Endodermal cell (in vitro differentiated cells): ENCODE measurements at regions not wholly inside any gene's neighbourhood (a gene's known extent, or its start where the extent isn't known, plus 50 kb on each side); places are given as distances from the start of the nearest gene placed in this dataset.

Source experiments
- DNase-seq: peaks from one replicate; pipeline ENCODE4 v3.0.0-alpha.2; 2017
- H3K27ac ChIP-seq: 2 replicates; pipeline ENCODE4 v1.5.1; 2013; ENCODE audit warnings: mild to moderate bottlenecking, low read depth, low read length, moderate library complexity
- H3K27me3 ChIP-seq: 2 replicates; pipeline ENCODE4 v1.6.1; 2013; ENCODE audit warnings: mild to moderate bottlenecking, low read length, moderate library complexity; ENCODE audit not compliant: insufficient read depth, control insufficient read depth, poor library complexity, severe bottlenecking
- H3K36me3 ChIP-seq: 2 replicates; pipeline ENCODE4 v1.7.0; 2013; ENCODE audit warnings: mild to moderate bottlenecking, low read length, moderate library complexity; ENCODE audit not compliant: control insufficient read depth, insufficient read depth
- H3K4me1 ChIP-seq: one replicate; pipeline ENCODE4 v1.7.0; 2013; ENCODE audit warnings: low read length; ENCODE audit not compliant: control insufficient read depth, insufficient read depth
- H3K4me3 ChIP-seq: 2 replicates; pipeline ENCODE4 v1.5.1; 2013; ENCODE audit warnings: mild to moderate bottlenecking, low read length, moderate library complexity
- H3K9ac ChIP-seq: 2 replicates; pipeline ENCODE4 v1.6.1; 2013; ENCODE audit warnings: mild to moderate bottlenecking, low read length, moderate library complexity; ENCODE audit not compliant: poor library complexity, severe bottlenecking; ENCODE audit errors: extremely low read depth
- H3K9me3 ChIP-seq: 2 replicates; pipeline ENCODE4 v1.6.1; 2013; ENCODE audit warnings: mild to moderate bottlenecking, low read length, moderate library complexity; ENCODE audit not compliant: control insufficient read depth
- H3K27ac Mint-ChIP-seq: 2 replicates; pipeline ENCODE4 v1.8.0; 2020; ENCODE audit warnings: mixed read lengths
- H3K27me3 Mint-ChIP-seq: 2 replicates; pipeline ENCODE4 v1.8.0; 2021; ENCODE audit warnings: mild to moderate bottlenecking, mixed read lengths; ENCODE audit not compliant: insufficient read depth
- H3K36me3 Mint-ChIP-seq: 2 replicates; pipeline ENCODE4 v1.8.0; 2020; ENCODE audit warnings: low read depth, mixed read lengths
- H3K4me1 Mint-ChIP-seq: 2 replicates; pipeline ENCODE4 v1.8.0; 2020; ENCODE audit warnings: mixed read lengths
- H3K4me3 Mint-ChIP-seq: 2 replicates; pipeline ENCODE4 v1.8.0; 2020; ENCODE audit warnings: mild to moderate bottlenecking, moderate library complexity, mixed read lengths
- H3K9me3 Mint-ChIP-seq: 2 replicates; pipeline ENCODE4 v1.8.0; 2020; ENCODE audit warnings: mild to moderate bottlenecking, mixed read lengths
- WGBS, 2 experiments: methylation state at CpG; one replicate each; pipeline versions ENCODE4 v1.1.5 to v1.1.7; 2013; ENCODE audit warnings: missing lambda C conversion rate in 2 of 2, mixed read lengths in 1 of 2; ENCODE audit not compliant: insufficient coverage in 1 of 2, insufficient read length in 1 of 2; 5-methylcytosine and 5-hydroxymethylcytosine counted together
- TF ChIP-seq, protein P1 (sequence below): fragments of 200-600 bp; sonication (generic); conservative IDR thresholded peaks from 2 replicates; pipeline ENCODE4 v1.5.0; 2021; ENCODE audit warnings: antibody characterized with exemption, mild to moderate bottlenecking

DNA sequence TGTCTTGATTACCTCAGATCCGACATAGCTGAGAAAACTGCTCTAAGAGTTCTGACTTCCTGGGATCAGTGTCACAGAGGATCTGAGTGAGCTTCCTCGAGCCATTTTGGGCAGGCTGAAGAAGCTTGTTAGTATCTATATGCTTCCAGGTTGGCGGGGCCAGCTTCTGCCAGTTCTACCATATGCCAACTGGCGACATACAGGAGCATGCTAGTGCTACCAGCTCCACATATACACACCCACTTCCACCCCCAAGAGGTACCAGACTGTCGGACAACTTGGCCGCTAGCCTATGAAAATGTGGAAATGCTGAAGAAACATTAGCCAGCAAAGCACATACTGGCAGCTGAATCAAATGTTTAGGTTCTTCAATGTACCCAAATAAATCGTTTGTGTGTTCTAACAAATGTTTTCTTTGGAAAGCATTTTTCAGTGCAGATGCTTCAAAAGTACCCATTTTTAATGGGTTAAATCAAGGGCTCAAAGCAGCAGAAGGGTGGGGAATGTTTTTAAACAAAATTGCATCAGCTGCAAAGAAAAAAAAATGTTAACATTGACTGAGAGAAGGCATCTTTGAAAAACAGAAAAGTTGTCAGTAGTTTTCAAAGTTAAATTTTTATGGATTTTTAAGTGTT, 163.7 kb downstream of the KLF12 start:
- H3K4me3 ChIP-seq, result no peak overlapping the region

DNA sequence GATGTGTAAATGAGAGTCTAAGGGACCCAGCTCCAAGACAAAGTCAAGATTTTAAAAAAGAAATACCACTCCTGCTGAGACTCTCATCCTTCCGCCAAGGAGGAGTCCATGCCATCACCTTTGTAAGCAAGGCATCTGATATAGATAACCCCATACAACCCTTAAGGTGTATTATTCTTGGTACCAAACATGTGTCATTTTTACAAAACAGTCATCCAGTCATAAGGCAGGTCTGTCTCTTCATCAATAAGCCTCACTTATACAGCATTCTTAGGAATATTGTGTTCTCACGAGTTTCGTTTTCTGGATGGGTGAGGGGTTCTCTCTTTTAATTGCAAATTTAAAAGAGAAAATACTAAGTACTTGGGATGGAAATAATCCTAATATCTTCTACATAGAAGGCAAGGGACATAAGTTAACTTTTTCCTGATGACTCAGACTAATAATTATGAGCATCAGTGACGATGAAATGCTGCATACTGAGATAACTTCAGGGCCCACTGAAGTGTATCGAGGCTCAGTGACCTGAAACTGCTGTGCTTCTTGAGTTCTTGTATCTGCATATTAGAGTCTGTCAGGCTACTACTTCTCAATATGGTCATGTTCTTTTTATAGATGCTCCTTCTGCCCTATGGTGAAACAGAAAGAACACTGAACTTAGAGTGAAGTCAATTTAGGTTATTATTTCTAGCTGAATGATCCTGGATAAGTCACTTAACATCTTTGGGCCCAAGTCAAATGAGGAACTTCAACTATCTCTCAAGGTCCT, 166.6 kb downstream of the KLF12 start:
- DNase-seq, result no peak
- no peaks in the 10 kb centered on the region for H3K36me3 Mint-ChIP-seq
- Histone ChIP-seq H3K4me1 (no peaks in the 10 kb centered on the region), H3K27ac (no peak overlapping the region), H3K27me3 (no peaks in the 10 kb centered on the region), H3K36me3 (no peaks in the 10 kb centered on the region), H3K9me3 (no peaks in the 10 kb centered on the region), H3K9ac (no peak overlapping the region), H3K4me3 (no peak overlapping the region)
- H3K4me3 Mint-ChIP-seq, result no peak overlapping the region
- TF ChIP-seq, protein P1, sequence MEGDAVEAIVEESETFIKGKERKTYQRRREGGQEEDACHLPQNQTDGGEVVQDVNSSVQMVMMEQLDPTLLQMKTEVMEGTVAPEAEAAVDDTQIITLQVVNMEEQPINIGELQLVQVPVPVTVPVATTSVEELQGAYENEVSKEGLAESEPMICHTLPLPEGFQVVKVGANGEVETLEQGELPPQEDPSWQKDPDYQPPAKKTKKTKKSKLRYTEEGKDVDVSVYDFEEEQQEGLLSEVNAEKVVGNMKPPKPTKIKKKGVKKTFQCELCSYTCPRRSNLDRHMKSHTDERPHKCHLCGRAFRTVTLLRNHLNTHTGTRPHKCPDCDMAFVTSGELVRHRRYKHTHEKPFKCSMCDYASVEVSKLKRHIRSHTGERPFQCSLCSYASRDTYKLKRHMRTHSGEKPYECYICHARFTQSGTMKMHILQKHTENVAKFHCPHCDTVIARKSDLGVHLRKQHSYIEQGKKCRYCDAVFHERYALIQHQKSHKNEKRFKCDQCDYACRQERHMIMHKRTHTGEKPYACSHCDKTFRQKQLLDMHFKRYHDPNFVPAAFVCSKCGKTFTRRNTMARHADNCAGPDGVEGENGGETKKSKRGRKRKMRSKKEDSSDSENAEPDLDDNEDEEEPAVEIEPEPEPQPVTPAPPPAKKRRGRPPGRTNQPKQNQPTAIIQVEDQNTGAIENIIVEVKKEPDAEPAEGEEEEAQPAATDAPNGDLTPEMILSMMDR, result no peak
- peaks cover 3% of the 10 kb centered on the region for H3K4me1 Mint-ChIP-seq
- H3K27ac Mint-ChIP-seq, result no peak overlapping the region
- H3K27me3 Mint-ChIP-seq, result no peaks in the 10 kb centered on the region
- H3K9me3 Mint-ChIP-seq, result no peaks in the 10 kb centered on the region
- WGBS, 2 experiments, result 97% methylated on average over 3 to 5 of the region's 5 CpGs

More for the DNA sequence above, 163.7 kb downstream of the KLF12 start:
- H3K27me3 ChIP-seq, result no peaks in the 10 kb centered on the region
- 93 to 100% methylated on average over 4 to 7 of the region's 7 CpGs for WGBS, 2 experiments
- peaks cover 1% of the 10 kb centered on the region for H3K36me3 Mint-ChIP-seq
- DNase-seq, result no peak
- no peaks in the 10 kb centered on the region for H3K9me3 ChIP-seq
- H3K9me3 Mint-ChIP-seq, result no peaks in the 10 kb centered on the region
- H3K9ac ChIP-seq, result no peak overlapping the region
- peaks cover 5% of the 10 kb centered on the region for H3K4me1 Mint-ChIP-seq
- no peaks in the 10 kb centered on the region for H3K27me3 Mint-ChIP-seq
- H3K36me3 ChIP-seq, result no peaks in the 10 kb centered on the region
- H3K27ac ChIP-seq, result no peak overlapping the region
- no peak overlapping the region for H3K4me3 Mint-ChIP-seq
- TF ChIP-seq, protein P1, result no peak
- no peak overlapping the region for H3K27ac Mint-ChIP-seq
- no peaks in the 10 kb centered on the region for H3K4me1 ChIP-seq

DNA sequence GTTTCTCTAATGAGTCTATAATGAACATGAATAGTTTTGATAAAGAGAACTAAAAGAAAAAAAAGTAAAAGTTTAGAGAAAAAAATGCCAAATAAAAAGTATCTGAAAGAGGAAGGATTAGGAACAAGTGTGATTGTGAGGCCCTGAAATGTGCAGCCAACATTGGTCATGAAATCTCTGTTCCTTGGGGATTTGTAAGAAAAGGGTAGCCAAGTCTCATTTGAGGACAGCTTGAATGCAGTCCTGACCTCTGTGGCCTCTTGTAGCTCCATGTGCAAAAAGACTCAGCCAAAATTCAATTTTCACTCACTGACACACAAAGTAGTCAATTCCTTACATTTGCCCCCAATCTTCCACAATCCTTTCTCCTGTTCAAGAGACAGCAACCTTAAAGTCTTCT, 167.9 kb downstream of the KLF12 start:
- TF ChIP-seq, protein P1, result no peak
- no peaks in the 10 kb centered on the region for H3K27me3 Mint-ChIP-seq
- Histone ChIP-seq H3K4me1 (no peaks in the 10 kb centered on the region), H3K36me3 (no peaks in the 10 kb centered on the region), H3K27me3 (no peaks in the 10 kb centered on the region), H3K4me3 (no peak overlapping the region), H3K9me3 (no peaks in the 10 kb centered on the region), H3K9ac (no peak overlapping the region), H3K27ac (no peak overlapping the region)
- H3K36me3 Mint-ChIP-seq, result peaks cover 4% of the 10 kb centered on the region
- H3K4me1 Mint-ChIP-seq, result peaks cover 3% of the 10 kb centered on the region
- no peak overlapping the region for H3K4me3 Mint-ChIP-seq
- peak overlapping the region; percentile 20 for H3K27ac Mint-ChIP-seq
- peaks cover 3% of the 10 kb centered on the region for H3K9me3 Mint-ChIP-seq
- no peak for DNase-seq
